GM13977 (cell line): ENCODE measurements at regions not wholly inside any gene's neighbourhood (a gene's known extent, or its start where the extent isn't known, plus 50 kb on each side); places are given as distances from the start of the nearest gene placed in this dataset.

Source experiments
- DNase-seq: peaks from one replicate; pipeline ENCODE4 v3.0.0; 2012; ENCODE audit warnings: low spot score
- CTCF ChIP-seq: IDR thresholded peaks from 2 replicates; pipeline ENCODE4 v1.5.1; 2012; ENCODE audit warnings: mild to moderate bottlenecking, control low read depth; ENCODE audit not compliant: insufficient read depth; ENCODE audit errors: extremely low read depth, missing control alignments
- in situ Hi-C: fragments of 300-500 bp; cut with MboI; formaldehyde crosslinking; loops from one replicate; pipeline ENCODE4 v1.12.0; 2022; ENCODE audit warnings: low sequenced_read_pairs, low pct_unique_long_range_greater_than_20kb, mixed read lengths, inconsistent platforms; ENCODE audit not compliant: unreplicated experiment

- in situ Hi-C loops, result no loop called here
These were observed 563.1 kb upstream of the INTU start for GRCh38 chr4:127069675-127070074.

GRCh38 chr4:127071443-127071842, 561.3 kb upstream of the INTU start:
- TF ChIP-seq CTCF, result no peak
- DNase-seq, result no peak
- in situ Hi-C loops, result no loop called here

More at GRCh38 chr4:127069675-127070074, 563.1 kb upstream of the INTU start:
- TF ChIP-seq CTCF, result no peak
- DNase-seq, result no peak

- no peak for TF ChIP-seq CTCF
- in situ Hi-C loops, result no loop called here
These were observed 552.6 kb upstream of the INTU start for GRCh38 chr4:127080141-127080540.

GRCh38 chr4:127081041-127081440, 551.7 kb upstream of the INTU start:
- TF ChIP-seq CTCF, result no peak
- no peak for DNase-seq
- in situ Hi-C loops, result no loop called here

More at GRCh38 chr4:127080141-127080540, 552.6 kb upstream of the INTU start:
- DNase-seq, result no peak

- no peak for TF ChIP-seq CTCF
- no peak for DNase-seq
- in situ Hi-C loops, result no loop called here
These were observed 549.8 kb upstream of the INTU start for GRCh38 chr4:127082986-127083385.

GRCh38 chr4:127084666-127085065, 548.1 kb upstream of the INTU start:
- no peak for TF ChIP-seq CTCF
- no peak for DNase-seq
- in situ Hi-C loops, result no loop called here

- TF ChIP-seq CTCF, result no peak
- in situ Hi-C loops, result no loop called here
- no peak for DNase-seq
These were observed 535.7 kb upstream of the INTU start for GRCh38 chr4:127097061-127097460.
